DOHH2 (cell line): ENCODE measurements at regions not wholly inside any gene's neighbourhood (a gene's known extent, or its start where the extent isn't known, plus 50 kb on each side); places are given as distances from the start of the nearest gene placed in this dataset.

Experiments used
- H3F3A ChIP-seq: fragments of 200-600 bp; sonication (generic), shearing (Covaris generic); 2 replicates; pipeline ENCODE4 v1.6.0; 2016; ENCODE audit warnings: antibody characterized with exemption, mild to moderate bottlenecking; ENCODE audit not compliant: control insufficient read depth, insufficient read depth
- H3K27ac ChIP-seq: fragments of 200-600 bp; sonication (generic); 2 replicates; pipeline ENCODE4 v1.5.1; 2014; ENCODE audit warnings: low read depth, mild to moderate bottlenecking, low read length, moderate library complexity
- H3K27me3 ChIP-seq: fragments of 200-600 bp; sonication (generic); 2 replicates; pipeline ENCODE4 v1.6.1; 2014; ENCODE audit warnings: mild to moderate bottlenecking, low read length, mixed read lengths; ENCODE audit not compliant: control insufficient read depth
- H3K36me3 ChIP-seq: fragments of 200-600 bp; sonication (generic); 2 replicates; pipeline ENCODE4 v1.6.1; 2014; ENCODE audit warnings: mild to moderate bottlenecking, low read length, moderate library complexity, mixed read lengths; ENCODE audit not compliant: control insufficient read depth
- H3K4me1 ChIP-seq: fragments of 200-600 bp; sonication (generic); 2 replicates; pipeline ENCODE4 v1.6.1; 2014; ENCODE audit warnings: mild to moderate bottlenecking, low read length, mixed read lengths; ENCODE audit not compliant: control insufficient read depth
- H3K4me2 ChIP-seq: fragments of 200-600 bp; sonication (generic); 2 replicates; pipeline ENCODE4 v1.6.0; 2014; ENCODE audit warnings: mild to moderate bottlenecking, low read length, moderate library complexity
- H3K4me3 ChIP-seq: fragments of 200-600 bp; sonication (generic); 2 replicates; pipeline ENCODE4 v1.5.1; 2014; ENCODE audit warnings: mild to moderate bottlenecking, low read length, mixed read lengths
- H3K79me2 ChIP-seq: fragments of 200-600 bp; sonication (generic); 2 replicates; pipeline ENCODE4 v1.6.1; 2014; ENCODE audit warnings: mild to moderate bottlenecking, low read length, mixed read lengths; ENCODE audit not compliant: control insufficient read depth
- H3K9me2 ChIP-seq: fragments of 200-600 bp; sonication (generic); replicated peaks from 2 replicates; pipeline ENCODE4 v1.6.1; 2014; ENCODE audit warnings: mild to moderate bottlenecking, low read length, mixed read lengths; ENCODE audit not compliant: control insufficient read depth
- H3K9me3 ChIP-seq: fragments of 200-600 bp; sonication (generic); 2 replicates; pipeline ENCODE4 v1.6.1; 2014; ENCODE audit warnings: antibody characterized with exemption, low read length, mixed read lengths; ENCODE audit not compliant: control insufficient read depth, insufficient read depth
- H4K20me1 ChIP-seq: fragments of 200-600 bp; sonication (generic); 2 replicates; pipeline ENCODE4 v1.6.0; 2014; ENCODE audit warnings: low read depth, mild to moderate bottlenecking, antibody characterized with exemption, low read length, moderate library complexity; ENCODE audit not compliant: control insufficient read depth, insufficient read depth
- EZH2phosphoT487 ChIP-seq: fragments of 200-600 bp; sonication (generic); IDR thresholded peaks from 2 replicates; pipeline ENCODE4 v1.6.1; 2017; ENCODE audit warnings: borderline replicate concordance, mild to moderate bottlenecking, antibody characterized with exemption, low read length, moderate library complexity, mixed read lengths
- TF ChIP-seq, protein P1 (sequence below): fragments of 200-600 bp; sonication (generic); IDR thresholded peaks from one replicate; pipeline ENCODE4 v1.5.1; 2014; ENCODE audit warnings: antibody characterized with exemption, mild to moderate bottlenecking, low read depth, low read length; ENCODE audit not compliant: poor library complexity, severe bottlenecking

DNA sequence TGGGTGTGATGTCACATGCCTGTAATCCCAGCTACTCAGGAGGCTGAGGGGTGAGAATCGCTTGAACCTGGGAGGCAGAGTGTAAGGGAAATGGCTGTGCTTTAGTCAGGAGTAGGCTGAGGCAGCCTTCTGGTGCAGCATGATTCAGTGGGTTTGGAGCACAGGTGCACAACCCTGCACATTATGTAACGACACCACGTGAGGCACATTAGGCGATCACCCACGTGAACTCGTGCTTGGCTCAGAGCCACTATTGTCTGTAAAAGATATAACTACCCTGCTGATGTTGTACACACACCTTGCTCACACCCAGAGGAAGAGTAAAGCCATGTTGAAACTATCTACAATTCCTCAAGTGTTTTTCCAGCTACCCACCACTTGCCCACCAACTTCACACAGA is 54.8 kb upstream of the ZC3H15 start:
- Histone ChIP-seq H3K9me2 (no peaks in the 10 kb centered on the region), H3K9me3 (no peaks in the 10 kb centered on the region), H3K79me2 (no peaks in the 10 kb centered on the region), H3K27me3 (no peaks in the 10 kb centered on the region), H4K20me1 (no peaks in the 10 kb centered on the region), H3K4me1 (no peaks in the 10 kb centered on the region), H3K36me3 (no peaks in the 10 kb centered on the region), H3K27ac (no peak overlapping the region), H3F3A (no peaks in the 10 kb centered on the region), H3K4me3 (no peak overlapping the region), H3K4me2 (no peak overlapping the region)
- no peak for TF ChIP-seq EZH2phosphoT487

DNA sequence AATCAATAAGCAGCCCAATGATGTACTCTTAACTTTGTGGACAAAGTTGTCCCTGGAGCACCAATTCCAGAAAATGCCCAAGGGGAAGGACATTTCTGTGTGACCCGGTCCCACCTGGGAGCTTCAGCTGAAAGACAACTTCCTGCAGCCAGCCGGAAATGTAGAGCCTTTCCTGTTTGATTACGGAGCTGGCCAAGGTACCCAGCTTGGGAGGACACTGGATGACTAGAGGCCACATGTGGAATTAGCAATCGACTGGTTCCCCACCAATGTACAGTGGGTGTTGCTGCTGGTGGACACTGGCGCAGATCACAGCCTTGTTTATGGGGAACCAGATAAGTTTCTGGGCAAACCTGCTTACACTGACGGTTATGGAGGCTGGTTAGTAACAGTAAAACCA is 53.0 kb upstream of the ZC3H15 start:
- Histone ChIP-seq H3K36me3 (no peaks in the 10 kb centered on the region), H3K79me2 (no peaks in the 10 kb centered on the region), H3K27ac (no peak overlapping the region), H3K4me2 (no peak overlapping the region), H3K4me1 (no peaks in the 10 kb centered on the region), H3K27me3 (no peaks in the 10 kb centered on the region), H3F3A (no peaks in the 10 kb centered on the region), H4K20me1 (no peaks in the 10 kb centered on the region), H3K4me3 (no peak overlapping the region), H3K9me2 (no peaks in the 10 kb centered on the region), H3K9me3 (peaks cover 7% of the 10 kb centered on the region; the same call in 1 of the 2 replicates)
- TF ChIP-seq, protein P1, sequence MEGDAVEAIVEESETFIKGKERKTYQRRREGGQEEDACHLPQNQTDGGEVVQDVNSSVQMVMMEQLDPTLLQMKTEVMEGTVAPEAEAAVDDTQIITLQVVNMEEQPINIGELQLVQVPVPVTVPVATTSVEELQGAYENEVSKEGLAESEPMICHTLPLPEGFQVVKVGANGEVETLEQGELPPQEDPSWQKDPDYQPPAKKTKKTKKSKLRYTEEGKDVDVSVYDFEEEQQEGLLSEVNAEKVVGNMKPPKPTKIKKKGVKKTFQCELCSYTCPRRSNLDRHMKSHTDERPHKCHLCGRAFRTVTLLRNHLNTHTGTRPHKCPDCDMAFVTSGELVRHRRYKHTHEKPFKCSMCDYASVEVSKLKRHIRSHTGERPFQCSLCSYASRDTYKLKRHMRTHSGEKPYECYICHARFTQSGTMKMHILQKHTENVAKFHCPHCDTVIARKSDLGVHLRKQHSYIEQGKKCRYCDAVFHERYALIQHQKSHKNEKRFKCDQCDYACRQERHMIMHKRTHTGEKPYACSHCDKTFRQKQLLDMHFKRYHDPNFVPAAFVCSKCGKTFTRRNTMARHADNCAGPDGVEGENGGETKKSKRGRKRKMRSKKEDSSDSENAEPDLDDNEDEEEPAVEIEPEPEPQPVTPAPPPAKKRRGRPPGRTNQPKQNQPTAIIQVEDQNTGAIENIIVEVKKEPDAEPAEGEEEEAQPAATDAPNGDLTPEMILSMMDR, result no peak
- TF ChIP-seq EZH2phosphoT487, result no peak

DNA sequence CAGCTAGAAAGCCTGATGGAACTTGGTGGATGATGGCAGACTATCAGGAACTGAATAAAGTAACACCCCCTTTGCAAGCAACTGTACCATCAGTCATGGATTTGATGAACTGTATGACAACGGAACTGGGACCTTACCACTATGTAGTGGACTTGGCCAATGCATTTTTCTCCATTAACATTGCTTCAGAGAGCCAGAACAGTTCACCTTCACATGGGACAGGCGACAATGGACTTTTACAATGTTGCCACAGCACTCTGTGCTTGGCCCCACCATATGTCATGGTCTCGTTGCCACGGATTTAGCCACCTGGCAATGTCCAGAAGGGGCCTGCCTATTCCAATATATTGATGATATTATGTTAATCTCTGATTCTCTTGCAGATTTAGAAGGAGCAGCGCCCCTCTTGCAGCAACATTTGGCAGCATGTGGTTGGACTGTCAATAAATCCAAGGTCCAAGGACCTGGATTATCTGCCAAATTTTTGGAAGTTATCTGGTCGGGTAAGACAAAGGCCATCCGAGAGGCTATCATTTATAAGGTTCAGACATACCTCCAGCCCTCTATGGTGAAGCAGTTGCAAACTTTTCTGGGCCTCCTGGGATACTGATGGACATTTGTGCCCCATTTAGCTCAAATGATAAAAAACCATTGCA is 52.2 kb upstream of the ZC3H15 start:
- H3K4me2 ChIP-seq, result no peak overlapping the region
- TF ChIP-seq, protein P1, result no peak
- no peak for TF ChIP-seq EZH2phosphoT487

More for the DNA sequence above, 52.2 kb upstream of the ZC3H15 start:
- no peak overlapping the region for H3K27ac ChIP-seq
- no peak overlapping the region for H3K4me3 ChIP-seq
- H4K20me1 ChIP-seq, result no peaks in the 10 kb centered on the region
- H3K79me2 ChIP-seq, result no peaks in the 10 kb centered on the region
- H3K27me3 ChIP-seq, result no peaks in the 10 kb centered on the region
- no peaks in the 10 kb centered on the region for H3F3A ChIP-seq
- H3K9me2 ChIP-seq, result no peaks in the 10 kb centered on the region
- no peaks in the 10 kb centered on the region for H3K4me1 ChIP-seq
- H3K36me3 ChIP-seq, result no peaks in the 10 kb centered on the region
- peaks cover 8% of the 10 kb centered on the region; the same call in 1 of the 2 replicates for H3K9me3 ChIP-seq
